Endothelial cell of hepatic sinusoid (primary cell): ENCODE measurements at regions not wholly inside any gene's neighbourhood (a gene's known extent, or its start where the extent isn't known, plus 50 kb on each side); places are given as distances from the start of the nearest gene placed in this dataset.

ENCODE experiments used
- in situ Hi-C: cut with HindIII; loops from 2 replicates; pipeline ENCODE4 v1.10.0; 2017; ENCODE audit warnings: low sequenced_read_pairs

DNA sequence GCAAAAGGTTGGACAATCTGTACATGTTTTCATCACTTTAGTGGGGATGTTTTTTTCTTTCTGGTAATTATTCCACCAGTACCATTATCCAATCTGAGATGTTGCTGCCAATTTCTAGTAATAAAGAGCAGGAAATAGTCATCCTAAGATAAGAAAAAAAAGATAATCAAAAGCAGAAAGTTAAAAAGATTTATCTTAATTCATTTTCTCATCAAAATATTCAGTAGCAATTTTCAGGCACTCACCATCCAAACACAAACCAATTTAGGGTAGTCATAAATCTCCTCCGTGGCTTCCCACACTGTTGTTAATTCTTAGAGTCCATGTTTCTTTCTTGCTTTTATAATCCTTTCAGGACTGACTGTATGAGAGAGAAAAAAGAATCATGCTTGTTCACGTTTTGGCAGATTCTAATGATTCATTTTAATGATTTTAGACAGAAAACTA is 263.7 kb upstream of the UGT8 start:
- in situ Hi-C loops: no loop called here

DNA sequence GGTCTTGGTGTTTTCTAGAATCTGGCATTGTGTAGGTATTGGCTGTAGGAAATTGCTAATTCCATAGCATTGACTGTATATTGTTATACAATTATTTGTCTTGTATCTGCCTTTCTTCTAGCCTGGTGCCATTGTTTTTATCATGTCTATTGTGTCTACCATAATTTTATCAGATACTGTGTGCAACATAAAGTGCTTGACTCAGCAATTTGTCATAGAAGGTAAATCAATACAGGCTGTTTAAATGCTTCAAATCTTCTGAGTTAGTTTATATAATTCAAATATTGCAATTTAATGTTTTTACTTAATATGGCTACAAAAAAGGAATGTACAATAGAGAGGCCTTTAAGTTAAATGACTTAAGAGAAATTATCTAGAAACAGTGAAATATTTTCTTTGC is 263.3 kb upstream of the UGT8 start:
- in situ Hi-C loops: no loop called here

DNA sequence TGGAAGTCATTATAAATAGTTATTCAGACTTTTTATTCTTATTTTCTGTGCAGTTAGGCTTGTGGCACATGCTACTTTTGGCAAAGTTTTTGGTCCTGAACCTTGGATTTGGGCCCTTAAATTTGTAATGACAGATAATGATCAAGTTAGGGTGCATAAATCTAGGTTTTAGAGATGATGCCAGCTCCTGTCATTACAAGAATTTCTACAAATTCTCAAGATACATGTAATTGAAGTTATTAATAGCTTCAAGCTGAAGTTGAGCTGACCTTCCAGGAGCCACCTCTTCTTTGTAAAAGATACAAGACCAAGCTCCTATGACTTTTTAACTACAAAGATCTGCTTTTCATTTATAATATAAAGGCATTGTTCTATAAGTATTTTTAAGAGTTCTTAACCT is 255.6 kb upstream of the UGT8 start:
- in situ Hi-C loops: no loop called here

DNA sequence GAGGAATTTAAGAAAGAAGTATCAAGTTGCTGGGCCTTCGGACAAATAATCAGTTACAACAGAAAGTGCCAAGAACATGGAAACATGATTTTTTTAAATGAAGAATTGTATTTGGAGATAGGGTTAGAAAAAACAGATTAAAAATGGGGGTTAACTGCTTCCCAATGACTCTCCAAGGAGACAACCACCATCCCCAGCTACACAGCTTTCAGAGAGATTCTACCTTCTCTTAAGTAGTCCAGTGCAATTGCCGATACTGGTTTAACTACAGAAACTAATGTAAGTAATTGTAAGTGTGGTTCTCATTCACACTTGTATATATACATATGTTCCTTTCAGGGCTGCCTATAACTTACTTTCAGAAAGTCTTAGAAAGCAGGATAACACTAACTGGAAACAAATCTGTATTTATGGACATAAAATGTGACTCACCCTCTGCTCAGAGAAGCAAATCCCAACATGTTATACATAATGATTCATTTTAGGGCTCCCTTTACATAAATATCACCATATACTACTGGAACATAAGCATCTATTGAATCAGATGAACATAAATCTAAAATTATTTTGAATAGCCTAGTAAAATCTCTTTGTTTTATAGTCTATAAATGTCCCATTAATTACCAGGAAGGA is 248.9 kb upstream of the UGT8 start:
- in situ Hi-C loops: no loop called here

DNA sequence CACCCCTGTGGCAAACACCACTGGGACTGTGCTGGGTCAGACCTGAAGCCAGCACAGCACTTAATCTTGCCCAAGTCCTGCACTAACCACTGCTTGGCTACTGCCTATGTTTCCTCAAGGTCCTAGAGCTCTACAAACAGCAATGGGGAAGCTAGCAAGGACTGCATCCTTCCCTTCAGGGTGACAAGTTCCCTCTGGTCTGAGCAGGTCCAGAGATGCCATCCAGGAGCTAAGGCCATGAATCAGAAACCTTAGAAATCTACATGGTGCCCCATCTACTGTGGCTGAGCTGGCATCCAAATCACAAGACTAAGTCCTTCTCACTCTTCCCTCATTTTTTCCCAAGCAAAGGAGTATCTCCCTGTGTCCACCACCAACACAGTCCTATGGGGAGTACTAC is 239.7 kb upstream of the UGT8 start:
- in situ Hi-C loops: no loop called here

DNA sequence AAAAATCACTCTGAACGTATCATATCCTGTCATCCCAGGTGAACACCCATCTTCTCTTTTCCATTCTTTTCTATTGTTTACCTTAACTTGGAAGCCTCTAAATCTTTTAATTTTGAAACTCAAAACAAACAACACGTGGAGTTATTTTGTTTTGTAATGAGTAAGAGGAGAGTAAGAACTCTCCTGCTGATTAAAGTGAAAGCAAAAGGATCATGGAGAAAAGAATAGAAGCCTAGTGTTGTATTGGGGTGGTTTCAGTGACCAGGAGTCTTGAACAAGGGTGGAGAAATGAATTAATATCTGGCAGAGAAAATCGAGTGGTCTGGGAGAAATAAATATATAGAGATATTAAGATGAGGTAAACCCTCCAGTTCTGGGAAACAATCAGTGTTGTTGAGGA is 237.4 kb upstream of the UGT8 start:
- in situ Hi-C loops: no loop called here

DNA sequence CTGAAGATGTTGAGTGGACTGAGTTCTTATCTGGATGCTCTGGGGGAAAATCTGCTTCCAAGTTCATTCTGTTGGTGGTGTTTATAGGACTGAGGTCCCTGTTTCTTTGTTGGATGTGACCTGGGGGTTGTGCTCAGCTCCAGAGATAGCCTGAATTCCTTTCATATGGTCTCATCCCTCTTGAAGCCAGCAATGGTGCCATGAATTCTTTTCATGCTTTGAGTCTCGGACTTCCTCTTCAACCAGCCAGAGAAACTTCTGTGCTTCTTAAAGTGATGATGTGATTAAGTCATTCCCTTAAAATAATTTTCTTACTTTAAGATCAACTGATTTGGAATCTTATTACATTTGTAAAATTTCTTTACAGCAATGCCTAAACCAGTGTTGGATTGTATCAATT is 233.8 kb upstream of the UGT8 start:
- in situ Hi-C loops: no loop called here

DNA sequence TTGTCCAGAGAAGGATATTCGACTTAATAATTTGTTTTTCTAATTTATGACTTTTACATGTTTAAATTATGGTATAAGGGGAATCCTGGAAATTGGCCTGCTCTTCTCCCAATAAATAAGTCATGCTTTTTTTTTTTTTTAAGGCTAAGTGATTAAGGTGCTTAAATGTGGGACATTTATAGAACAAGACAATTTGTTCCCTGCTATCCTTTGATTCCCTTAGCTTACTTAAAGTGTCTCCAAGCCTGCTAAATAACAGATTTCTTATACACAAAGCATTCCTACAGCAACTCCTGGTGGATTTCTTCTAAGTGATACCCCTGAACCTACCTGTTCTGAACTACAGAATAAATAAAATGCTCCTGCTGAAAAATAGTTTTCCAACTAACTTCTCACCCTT is 233.0 kb upstream of the UGT8 start:
- in situ Hi-C loops: no loop called here

DNA sequence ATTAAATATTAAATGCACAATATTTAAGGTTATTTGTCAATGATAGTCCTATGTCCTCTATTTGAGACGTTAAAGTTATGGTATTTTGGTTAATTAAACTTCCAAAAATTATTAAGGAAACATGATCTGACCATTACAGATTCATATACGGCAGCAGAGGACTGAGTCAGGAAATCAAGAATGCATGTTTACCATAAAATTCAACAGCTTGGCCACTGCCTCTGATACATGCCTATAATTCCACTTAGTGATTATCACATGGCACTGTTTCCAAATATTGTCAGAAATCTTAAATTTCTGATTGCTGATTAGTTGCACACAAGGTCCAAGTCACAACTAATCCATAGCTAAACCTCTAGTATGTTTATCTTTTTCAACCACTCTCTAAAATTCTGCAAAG is 232.2 kb upstream of the UGT8 start:
- in situ Hi-C loops: no loop called here

DNA sequence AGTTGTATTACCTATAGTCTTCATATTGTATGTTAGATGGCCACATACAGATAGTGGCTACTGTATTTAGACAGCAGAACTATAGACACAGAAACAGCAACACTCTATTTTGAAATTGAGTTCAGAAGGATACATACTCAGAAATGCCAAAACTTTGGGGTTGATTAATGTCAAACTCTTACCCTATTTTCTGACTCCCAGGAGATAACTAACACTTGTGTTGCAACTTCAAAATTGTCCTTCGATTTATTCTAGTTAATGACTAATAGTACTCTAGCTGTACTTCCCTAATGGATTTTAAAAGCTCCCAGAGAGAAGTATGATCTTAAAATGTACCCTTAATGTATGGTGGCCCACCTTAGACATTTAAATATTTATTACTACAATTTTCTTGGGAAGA is 229.9 kb upstream of the UGT8 start:
- in situ Hi-C loops: no loop called here

DNA sequence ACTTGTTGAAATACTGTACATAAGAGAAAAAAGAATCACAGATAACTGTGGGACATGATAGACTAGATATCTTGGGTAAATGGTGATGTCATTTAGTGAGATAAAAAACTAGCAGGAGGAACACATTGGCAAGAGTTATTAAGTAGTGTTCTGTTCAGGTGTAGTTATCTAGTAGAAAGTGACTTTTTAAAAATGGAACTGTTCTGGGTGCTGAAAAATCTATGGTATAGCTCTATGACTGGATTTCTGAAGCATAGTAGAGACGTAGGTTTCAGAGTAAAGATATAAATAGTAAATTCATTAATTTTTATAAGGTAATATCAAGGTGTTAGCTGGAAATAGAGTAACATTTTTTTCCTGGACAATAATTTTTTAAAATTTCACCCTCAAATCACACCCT is 225.1 kb upstream of the UGT8 start:
- in situ Hi-C loops: no loop called here

DNA sequence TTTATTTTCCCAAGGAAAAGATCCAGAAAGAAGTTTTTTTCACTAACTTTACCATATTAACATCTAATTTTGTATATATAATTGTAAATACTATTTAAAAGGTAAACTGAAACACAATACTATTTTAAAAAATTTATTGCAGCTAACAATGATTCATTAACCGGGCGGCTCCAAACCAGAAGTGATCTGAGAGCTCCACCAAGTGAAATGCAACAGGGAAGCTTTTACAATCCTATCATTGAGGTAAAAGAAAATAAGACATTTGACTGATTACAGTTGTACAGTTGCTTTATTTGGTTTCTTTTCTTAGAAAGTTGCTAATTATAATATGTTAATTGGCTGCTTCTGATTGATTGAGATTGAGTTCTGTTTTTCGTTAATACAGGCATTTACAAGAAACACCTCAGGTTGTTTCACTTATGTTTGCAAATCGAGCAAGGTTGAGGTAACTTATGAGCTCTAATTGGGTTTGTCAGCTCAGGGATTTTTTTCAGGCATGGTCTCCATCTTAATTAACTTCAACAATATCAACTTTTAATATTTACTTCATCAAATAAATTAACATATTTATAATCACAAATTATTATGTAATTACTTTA is 220.2 kb upstream of the UGT8 start:
- in situ Hi-C loops: no loop called here

DNA sequence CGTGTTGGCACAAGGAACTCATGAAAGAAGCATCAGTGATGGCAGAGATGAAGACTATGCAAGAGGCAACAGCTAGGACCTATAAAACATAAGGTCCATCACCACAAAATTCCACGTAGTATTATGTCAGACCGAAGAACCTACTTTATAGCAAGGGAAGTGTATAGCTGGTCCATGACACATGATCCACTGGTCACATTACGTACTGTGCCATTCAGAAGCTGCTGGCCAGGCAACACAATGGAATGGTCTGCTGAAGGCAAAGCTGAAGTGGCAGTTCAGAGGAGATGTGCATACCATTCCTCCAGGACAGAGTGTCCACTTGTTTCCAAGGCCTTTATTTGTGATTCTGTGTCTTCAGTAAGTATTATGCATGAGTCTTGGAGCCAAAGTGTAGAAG is 215.5 kb upstream of the UGT8 start:
- in situ Hi-C loops: loop anchor here (10.0 kb wide), 1 partner anchor 518 kb away; no protein-coding TSS in a partner anchor

DNA sequence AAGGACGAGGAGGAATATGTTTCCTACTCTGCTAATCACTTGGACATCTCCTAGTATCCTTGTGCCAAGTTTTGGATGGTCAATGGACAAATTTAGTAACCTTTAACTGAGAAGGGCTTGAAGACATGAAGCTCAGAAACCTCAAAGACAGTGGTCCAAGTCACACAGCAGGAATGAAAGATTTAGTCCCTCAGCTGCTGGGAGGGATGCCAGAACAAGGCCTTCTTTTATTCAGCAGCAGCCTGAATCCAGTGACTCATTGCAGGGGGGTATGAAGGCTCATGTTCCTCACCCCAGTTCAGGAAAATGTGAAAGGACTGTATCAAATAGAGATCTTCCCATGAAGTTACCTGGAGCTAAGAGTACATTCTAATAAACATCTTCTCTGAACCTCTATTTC is 214.9 kb upstream of the UGT8 start:
- in situ Hi-C loops: loop anchor here (10.0 kb wide), 1 partner anchor 519 kb away; no protein-coding TSS in a partner anchor

DNA sequence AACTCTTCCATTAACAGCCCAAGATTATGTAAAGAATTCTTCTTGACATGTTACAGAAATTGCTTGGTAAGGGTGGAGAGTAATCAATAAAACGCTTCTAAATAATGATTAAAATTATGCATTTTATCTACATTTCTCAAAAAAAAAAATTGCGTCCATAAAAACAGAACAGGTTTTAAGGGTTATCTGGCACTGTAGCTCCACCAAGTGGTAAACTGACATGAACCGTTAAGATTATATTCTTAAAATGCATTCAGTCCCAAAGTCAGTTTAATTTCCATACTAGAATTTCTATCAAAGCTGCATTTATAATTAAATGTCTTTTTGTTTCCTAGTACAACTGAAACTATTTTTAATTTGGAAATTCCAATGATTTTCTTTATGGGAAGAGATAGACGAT is 214.0 kb upstream of the UGT8 start:
- in situ Hi-C loops: loop anchor here (10.0 kb wide), 1 partner anchor 520 kb away; no protein-coding TSS in a partner anchor

DNA sequence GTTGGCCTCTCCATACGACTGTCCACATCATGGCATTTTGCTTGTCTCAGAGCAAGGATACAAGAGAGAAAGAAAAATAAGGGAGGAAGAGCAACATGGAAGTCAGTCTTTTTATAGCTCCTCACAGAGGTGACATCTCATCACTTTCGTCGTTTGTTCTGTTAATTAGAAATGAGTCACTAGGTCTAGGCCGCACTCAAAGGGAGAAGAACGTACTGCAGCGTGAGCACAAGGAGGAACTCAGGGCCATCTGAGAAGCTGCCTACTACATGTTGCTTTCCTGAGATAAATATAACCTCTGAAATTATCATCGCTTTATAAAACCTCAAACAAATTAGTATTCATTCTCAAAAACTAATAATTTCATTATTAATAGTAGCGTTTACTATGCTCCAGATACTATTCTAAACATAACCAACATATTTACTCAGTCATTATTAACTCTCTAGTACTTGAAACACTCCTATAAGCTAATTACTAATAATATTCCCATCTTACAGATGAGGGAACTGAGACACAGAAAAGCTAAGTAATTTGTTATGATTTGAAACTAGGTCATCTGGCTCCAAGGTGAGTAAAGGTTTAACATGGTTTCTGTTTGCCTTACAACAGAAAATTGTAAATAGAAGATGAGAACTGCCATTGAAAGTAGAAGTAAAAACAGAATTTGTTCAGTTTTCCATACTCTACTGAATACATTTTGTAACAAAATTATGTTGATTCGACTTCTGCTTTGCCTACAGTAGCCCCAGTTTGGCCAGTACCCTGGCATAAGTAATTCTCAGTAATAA is 213.2 kb upstream of the UGT8 start:
- in situ Hi-C loops: loop anchor here (10.0 kb wide), 1 partner anchor 521 kb away; no protein-coding TSS in a partner anchor

DNA sequence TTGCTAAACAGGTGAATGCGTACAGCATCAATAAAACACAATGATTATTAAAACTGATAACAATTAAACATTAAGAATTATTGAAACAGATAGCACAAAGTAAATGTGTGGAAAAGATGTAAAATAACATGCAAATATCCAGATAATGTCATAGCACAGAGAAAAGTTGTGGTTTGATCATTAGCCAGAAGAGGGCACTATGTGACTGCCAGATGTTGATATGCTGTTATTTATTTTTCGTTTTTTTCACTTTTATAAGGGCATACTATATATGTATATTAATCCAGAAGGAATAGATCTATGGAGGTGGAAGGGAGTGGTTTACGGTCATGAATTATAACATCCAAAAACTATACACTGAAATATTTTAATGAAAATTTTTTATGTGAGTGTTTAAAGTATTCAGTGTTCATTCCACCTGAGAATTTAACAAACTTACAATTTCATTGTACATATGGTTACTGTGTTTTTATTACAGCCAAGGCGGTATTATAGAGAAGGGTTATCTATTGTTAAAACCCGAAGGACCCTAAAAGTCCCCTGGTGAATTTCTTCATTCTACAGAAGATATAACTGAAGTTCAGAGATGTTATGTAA is 211.9 kb upstream of the UGT8 start:
- in situ Hi-C loops: loop anchor here (10.0 kb wide), 1 partner anchor 522 kb away; no protein-coding TSS in a partner anchor

DNA sequence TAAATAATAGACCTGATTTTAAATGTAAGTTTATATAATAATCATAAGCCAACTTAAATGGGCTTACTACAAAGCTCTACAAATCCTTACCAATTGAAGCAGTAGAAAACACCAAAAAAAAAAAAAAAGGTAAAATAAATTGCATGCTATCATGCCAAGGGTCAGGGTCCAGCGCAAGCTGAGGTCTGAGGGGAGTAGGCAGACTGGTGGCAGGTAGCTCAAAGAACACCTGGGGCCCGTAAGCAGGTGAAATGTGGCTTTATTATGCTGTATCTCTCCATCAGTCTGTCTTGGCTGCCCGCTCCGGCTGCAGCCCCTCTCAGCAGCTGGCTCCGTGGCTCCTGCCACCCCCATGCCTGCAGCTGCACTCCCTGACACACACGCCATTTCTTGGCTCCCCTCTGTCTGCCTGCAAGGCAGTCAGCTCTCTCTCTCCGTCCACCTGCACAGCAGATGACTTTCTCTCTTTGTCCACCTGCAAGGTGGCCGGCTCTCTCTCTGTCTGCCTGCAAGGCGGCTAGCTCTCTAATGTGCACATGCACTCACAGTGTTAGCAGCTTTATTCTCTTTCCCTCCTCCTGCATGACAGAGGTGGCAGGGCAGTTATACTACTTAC is 209.4 kb upstream of the UGT8 start:
- in situ Hi-C loops: loop anchor here (10.0 kb wide), 1 partner anchor 524 kb away; no protein-coding TSS in a partner anchor

DNA sequence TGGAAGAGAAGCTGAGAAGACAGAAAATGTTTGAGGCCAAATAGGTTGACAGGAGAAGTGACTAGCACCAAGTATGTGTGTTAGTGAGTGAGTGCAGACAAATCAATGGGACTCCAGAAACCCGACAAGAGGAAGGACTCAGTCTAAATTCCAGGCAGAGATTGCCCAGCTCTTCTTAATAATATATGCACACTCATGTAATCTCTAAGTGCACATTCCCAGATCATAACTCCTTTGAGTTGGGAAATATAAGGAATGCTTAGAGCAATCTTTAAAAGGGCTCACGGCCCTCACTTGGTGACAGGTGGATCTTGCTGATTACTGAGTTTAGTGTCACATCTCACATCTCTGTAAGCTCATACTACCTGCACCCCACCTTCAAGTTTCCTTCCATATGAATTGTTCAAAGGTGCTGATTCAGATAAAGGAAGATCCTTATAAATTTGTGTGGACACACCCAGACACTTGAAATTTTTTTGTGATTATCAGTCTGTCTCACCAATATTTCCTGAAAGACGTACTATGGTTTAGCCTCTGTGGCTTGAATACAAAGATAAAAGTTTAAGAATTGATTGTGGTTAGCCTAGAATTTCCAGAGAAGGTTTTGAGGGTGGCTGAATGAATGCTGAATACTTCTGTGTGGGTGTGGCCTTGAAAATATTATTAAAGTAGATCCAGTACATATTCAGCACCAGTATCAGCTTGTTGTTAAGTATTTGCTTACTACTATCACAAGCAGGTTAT is 205.1 kb upstream of the UGT8 start:
- in situ Hi-C loops: no loop called here

DNA sequence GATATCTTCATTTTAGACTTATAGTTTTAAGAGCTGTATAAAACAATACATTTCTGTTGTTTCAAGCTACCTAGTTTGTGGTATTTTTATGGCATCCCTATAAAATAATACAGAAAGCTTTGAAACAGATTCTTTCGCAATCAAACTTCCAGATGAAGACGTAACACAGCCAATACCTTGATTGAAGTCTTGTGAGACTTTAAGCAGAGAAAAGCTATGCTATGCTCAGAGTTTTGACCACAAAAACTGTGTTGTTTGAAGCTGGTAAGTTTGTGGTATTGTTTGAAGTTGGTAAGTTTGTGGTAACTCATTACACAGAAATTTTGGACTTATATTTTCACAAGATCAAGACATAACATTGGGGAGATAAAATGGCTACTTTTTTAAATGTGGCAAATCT is 201.8 kb upstream of the UGT8 start:
- in situ Hi-C loops: no loop called here
